GM12872 (cell line): ENCODE measurements at regions not wholly inside any gene's neighbourhood (a gene's known extent, or its start where the extent isn't known, plus 50 kb on each side); places are given as distances from the start of the nearest gene placed in this dataset.

Experiments used
- CTCF ChIP-seq: IDR thresholded peaks from 3 replicates; pipeline ENCODE4 v1.5.1; 2011; ENCODE audit warnings: low read depth, mild to moderate bottlenecking, low read length, moderate library complexity; ENCODE audit not compliant: insufficient read depth

DNA sequence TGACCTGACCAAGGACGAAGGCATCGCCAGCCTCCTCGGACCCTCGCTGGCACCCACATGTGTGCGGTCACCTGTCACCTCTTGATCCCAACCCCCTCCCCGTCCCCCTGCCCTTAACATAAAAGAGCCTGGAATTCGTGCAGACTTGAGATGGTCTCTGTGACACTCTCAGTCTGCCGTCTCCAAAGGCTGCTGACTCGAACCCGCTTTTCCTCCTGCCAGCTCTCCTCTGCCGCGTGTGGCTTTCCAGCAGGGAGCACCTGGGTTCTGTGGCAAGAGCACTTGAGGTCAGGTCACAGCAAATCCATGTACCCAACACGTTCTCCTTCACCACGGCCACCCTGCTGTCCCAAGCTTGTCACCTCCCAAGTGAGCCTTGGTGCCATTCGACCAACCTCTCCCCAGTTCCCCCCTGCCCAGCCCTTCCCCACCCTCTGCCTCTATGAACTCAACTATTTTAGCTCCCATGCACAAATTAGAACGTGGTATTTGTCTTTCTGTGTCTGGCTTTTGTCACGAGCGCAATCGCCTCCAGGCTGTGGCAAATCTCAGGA is 207.6 kb downstream of the BRD1 start:
- no peak for TF ChIP-seq CTCF

DNA sequence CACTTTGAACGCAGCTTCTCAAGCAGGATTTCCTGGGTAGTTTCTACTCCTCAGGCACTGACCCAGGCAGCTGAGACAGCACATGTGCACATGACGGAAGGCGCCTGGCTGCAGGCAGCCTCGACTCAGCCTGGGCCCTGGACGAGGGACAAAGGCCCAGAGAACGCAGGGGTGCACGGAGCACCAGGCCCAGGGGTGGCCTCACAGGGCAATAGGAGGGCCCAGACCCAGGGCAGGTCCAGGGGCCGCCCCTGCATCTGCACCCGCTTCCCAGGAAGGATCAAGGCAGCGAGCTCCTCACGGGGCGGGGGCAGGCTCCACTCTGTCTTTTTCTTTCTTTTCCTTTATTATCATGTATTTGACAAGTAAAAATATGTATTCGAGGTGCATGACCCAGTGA is 208.4 kb downstream of the BRD1 start:
- TF ChIP-seq CTCF = no peak

- TF ChIP-seq CTCF = no peak
Measured at GRCh38 chr22:49618677-49618953, 209.1 kb downstream of the BRD1 start.

GRCh38 chr22:49617866-49618676 is 209.6 kb downstream of the BRD1 start:
- TF ChIP-seq CTCF = no peak

DNA sequence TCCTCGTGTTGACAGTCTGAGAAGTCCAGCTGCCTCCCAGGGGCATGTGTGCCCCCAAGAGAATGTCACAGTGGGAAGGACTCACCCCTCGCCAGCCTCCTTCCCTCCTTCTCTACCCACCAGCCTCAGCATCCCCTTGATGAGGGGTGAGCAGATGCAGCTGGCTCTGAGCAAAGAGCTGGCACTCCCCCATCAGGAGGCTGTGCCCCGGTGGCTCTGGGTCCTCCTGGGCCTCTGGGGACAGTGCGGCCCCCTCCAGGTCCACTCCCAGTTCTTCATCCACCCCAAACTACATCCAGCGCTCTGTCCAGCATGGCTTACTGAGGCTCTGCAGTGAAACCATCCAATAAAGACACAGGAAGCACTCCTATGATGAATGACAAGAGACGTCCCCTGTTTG is 210.4 kb downstream of the BRD1 start:
- no peak for TF ChIP-seq CTCF

DNA sequence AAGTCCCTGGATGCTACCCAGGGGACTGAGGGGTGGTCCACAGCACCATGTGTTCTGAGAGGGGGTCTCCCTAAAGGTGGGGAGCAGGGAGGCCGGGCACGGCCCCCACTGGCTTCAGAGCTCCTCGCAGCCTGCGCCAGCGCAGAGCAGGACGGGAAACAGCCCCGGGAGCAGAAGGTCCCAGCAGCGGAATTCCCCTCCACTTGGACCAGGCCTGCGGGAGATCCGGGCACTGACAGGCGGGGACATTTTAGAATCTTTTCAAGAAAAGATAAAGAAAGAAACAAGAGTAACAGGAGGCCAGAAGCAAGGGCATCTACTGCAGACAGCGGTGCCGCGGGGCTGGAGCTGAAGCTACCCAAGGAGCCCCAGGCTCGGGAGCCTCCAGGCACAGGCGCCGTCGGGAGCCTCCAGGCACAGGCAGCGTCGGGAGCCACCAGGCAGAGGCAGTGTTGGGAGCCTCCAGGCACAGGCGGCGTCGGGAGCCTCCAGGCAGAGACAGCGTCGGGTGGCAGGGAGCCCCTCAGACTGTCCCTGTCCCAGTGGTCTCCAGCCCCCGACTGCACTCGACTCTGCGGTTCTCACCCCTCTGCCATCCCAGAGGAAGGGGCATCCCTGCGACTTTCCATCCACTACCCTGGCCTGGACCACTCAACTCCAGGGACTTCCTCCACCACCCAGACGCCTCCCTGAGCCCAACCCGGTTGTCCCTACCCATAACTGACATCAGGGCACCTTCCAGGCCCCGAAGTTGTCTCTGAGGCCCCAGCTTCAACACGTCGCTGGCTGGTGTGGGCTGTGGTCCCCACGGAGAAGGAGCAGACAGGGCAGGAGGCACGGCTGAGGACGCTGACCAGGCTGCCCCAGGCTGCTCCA is 211.1 kb downstream of the BRD1 start:
- TF ChIP-seq CTCF = no peak

DNA sequence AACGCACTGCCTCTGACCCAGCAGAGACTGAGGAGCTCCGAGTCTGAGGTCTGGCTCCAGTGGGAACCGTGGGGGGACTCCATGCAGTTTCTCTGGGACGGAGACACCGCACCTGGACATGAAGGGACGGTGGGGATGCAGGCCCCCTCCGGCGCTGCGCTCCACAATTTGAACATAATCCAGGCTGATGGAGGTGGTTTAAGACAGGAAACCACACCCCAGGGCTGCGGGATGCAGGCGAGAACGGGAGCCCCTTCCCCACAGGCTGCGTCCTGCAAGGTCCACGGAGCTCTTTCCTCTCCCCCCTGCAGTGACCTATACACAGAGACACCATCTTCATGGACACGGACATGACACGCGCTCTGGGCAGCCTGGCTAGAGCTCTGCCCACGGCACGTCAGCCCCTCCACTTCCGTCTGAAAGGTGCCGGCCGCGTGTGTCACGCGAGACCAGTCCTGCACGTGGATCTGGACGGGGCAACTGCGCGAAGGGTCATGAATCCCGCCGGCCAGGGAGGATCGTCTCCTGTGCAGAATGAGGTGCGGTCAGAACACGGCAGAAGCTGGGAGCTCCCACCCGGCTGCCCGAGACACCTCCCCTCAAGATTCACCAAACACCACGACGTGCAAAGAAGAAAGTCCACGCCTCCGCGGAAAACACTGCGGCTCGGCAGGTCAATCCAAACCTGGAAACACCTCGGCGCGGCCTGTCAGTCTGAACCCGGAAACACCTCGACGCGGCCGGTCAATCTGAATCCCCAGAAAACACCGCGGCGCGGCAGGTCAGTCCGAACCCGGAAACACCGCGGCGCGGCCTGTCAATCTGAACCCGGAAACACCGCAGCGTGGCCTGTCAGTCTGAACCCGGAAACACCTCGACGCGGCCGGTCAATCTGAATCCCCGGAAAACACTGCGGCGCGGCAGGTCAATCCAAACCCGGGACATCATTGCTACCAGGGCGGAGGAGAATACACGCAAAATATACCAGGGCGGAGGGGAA is 212.4 kb downstream of the BRD1 start:
- TF ChIP-seq CTCF = no peak
